Body of pancreas (tissue), 4 donors: ENCODE measurements at regions not wholly inside any gene's neighbourhood (a gene's known extent, or its start where the extent isn't known, plus 50 kb on each side); places are given as distances from the start of the nearest gene placed in this dataset.

ENCODE experiments used
- CTCF ChIP-seq, 7 experiments: fragments of 450-650 bp in 4 of 7; fragments of 200-600 bp in 3 of 7; sonication (generic) in 3 of 7; IDR thresholded peaks; one replicate each; pipeline ENCODE4 v1.5.1; 2016 to 2019; ENCODE audit warnings: antibody characterized with exemption in 7 of 7
- POLR2A ChIP-seq, 3 donors: fragments of 450-650 bp; IDR thresholded peaks; one replicate each; pipeline ENCODE4 v1.6.1; 2016; ENCODE audit warnings: antibody characterized with exemption in 3 of 3, mild to moderate bottlenecking in 2 of 3

- TF ChIP-seq CTCF (IDR thresholded peaks at IDR 0.05) = no peak
- no peak for TF ChIP-seq POLR2A (IDR thresholded peaks at IDR 0.05)
Measured at GRCh38 chrX:117400839-117401238, 715.8 kb downstream of the KLHL13 start.
